B cell (primary cell): ENCODE measurements at regions not wholly inside any gene's neighbourhood (a gene's known extent, or its start where the extent isn't known, plus 50 kb on each side); places are given as distances from the start of the nearest gene placed in this dataset.

Source experiments
- EZH2 ChIP-seq: IDR thresholded peaks from 2 replicates; pipeline ENCODE4 v1.6.1; 2012; ENCODE audit warnings: borderline replicate concordance, low read depth, mild to moderate bottlenecking, moderate library complexity, low read length; ENCODE audit not compliant: insufficient read depth, poor library complexity, severe bottlenecking
- TF ChIP-seq, protein P1 (sequence below): fragments of 200-600 bp; IDR thresholded peaks from one replicate; pipeline ENCODE4 v1.8.0; 2022; ENCODE audit warnings: antibody characterized with exemption, mild to moderate bottlenecking

DNA sequence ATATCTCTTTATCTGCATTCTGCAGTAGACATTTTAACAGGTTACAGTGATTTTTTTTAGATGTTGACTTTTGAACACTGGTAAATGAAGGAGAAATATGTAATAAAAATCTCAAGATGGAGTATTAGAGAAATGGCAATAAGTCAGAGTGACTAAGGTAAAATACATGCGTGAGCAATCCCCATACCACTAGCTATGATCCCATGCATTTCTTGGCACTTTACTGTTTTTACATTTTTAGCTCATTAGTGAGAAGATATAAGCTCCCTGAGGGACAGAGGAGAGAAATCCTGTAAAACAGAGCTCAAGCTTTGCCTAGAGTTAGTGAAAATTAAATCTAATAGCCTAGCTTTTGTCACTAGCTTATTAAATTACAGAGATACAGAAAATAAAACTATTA lies 181.9 kb upstream of the TRPM3 start:
- TF ChIP-seq EZH2 = no peak
- TF ChIP-seq, protein P1, sequence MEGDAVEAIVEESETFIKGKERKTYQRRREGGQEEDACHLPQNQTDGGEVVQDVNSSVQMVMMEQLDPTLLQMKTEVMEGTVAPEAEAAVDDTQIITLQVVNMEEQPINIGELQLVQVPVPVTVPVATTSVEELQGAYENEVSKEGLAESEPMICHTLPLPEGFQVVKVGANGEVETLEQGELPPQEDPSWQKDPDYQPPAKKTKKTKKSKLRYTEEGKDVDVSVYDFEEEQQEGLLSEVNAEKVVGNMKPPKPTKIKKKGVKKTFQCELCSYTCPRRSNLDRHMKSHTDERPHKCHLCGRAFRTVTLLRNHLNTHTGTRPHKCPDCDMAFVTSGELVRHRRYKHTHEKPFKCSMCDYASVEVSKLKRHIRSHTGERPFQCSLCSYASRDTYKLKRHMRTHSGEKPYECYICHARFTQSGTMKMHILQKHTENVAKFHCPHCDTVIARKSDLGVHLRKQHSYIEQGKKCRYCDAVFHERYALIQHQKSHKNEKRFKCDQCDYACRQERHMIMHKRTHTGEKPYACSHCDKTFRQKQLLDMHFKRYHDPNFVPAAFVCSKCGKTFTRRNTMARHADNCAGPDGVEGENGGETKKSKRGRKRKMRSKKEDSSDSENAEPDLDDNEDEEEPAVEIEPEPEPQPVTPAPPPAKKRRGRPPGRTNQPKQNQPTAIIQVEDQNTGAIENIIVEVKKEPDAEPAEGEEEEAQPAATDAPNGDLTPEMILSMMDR = no peak
